Esophagus squamous epithelium (tissue), 5 donors: ENCODE measurements at regions not wholly inside any gene's neighbourhood (a gene's known extent, or its start where the extent isn't known, plus 50 kb on each side); places are given as distances from the start of the nearest gene placed in this dataset.

Experiments used
- DNase-seq: peaks from one replicate; lab custom pipeline; 2025; lab: John Stamatoyannopoulos, UW
- H3K27ac ChIP-seq, 4 donors: fragments of 200-600 bp; sonication (generic); one replicate each; pipeline ENCODE4 v1.5.1; 2016 to 2019; ENCODE audit warnings: mild to moderate bottlenecking in 1 of 4
- H3K27me3 ChIP-seq, 4 donors: fragments of 200-600 bp; sonication (generic); 1 replicate in 3 of 4; 2 replicates in 1 of 4; pipeline versions ENCODE4 v1.5.1 to v1.6.0; 2017 to 2021; ENCODE audit warnings: antibody characterized with exemption in 1 of 4
- H3K36me3 ChIP-seq, 3 donors: fragments of 200-600 bp; sonication (generic); one replicate each; pipeline ENCODE4 v1.5.1; 2016 to 2019
- H3K4me1 ChIP-seq, 3 donors: fragments of 200-600 bp; sonication (generic); one replicate each; pipeline ENCODE4 v1.5.1; 2017 to 2019
- H3K4me3 ChIP-seq, 4 donors: fragments of 200-600 bp; sonication (generic); 1 replicate in 3 of 4; 2 replicates in 1 of 4; pipeline ENCODE4 v1.5.1; 2016 to 2019; ENCODE audit warnings: mild to moderate bottlenecking in 2 of 4, moderate library complexity in 1 of 4
- H3K9me3 ChIP-seq, 3 donors: fragments of 200-600 bp; sonication (generic); one replicate each; pipeline ENCODE4 v1.5.1; 2016 to 2019
- CTCF ChIP-seq, 6 experiments: fragments of 450-650 bp in 4 of 6; fragments of 200-600 bp in 2 of 6; sonication (generic) in 2 of 6; IDR thresholded peaks; one replicate each; pipeline ENCODE4 v1.5.1; 2016 to 2019; ENCODE audit warnings: antibody characterized with exemption in 6 of 6, mild to moderate bottlenecking in 4 of 6, moderate library complexity in 4 of 6
- POLR2A ChIP-seq, 4 donors: fragments of 450-650 bp; IDR thresholded peaks; one replicate each; pipeline ENCODE4 v1.6.1; 2017; ENCODE audit warnings: antibody characterized with exemption in 4 of 4, mild to moderate bottlenecking in 4 of 4, moderate library complexity in 3 of 4
- WGBS, 2 donors: methylation state at CpG; one replicate each; pipeline ENCODE4 v1.1.5; 2018; 5-methylcytosine and 5-hydroxymethylcytosine counted together
- intact Hi-C: fragments of 100-400 bp; cut with DNase I; formaldehyde crosslinking; loops from one replicate; pipeline ENCODE4 v1.15.0; 2022
- donor health status: DM: yes; HTN: yes; CAD: no.

GRCh38 chr7:51539840-51540239 is 223.2 kb upstream of the COBL start:
- no peak for DNase-seq
- no peaks in the 10 kb centered on the region for H3K4me1 ChIP-seq
- no peaks in the 10 kb centered on the region for H3K36me3 ChIP-seq
- H3K27ac ChIP-seq = no peak overlapping the region
- 70 to 80% methylated on average over 3 of the region's 3 CpGs for WGBS, 2 donors
- TF ChIP-seq CTCF (IDR thresholded peaks at IDR 0.05) (no peak), POLR2A (IDR thresholded peaks at IDR 0.05) (no peak)
- peaks cover 0 to 13% (median 3%) of the 10 kb centered on the region in 3 donors for H3K9me3 ChIP-seq
- H3K4me3 ChIP-seq = no peak overlapping the region
- intact Hi-C loops = no loop called here
- H3K27me3 ChIP-seq = no peaks in the 10 kb centered on the region

GRCh38 chr7:51528172-51528571 is 211.6 kb upstream of the COBL start:
- no peak for TF ChIP-seq CTCF (IDR thresholded peaks at IDR 0.05)
- TF ChIP-seq POLR2A (IDR thresholded peaks at IDR 0.05) = no peak
- DNase-seq = no peak
- Histone ChIP-seq H3K27me3 (no peaks in the 10 kb centered on the region), H3K36me3 (no peaks in the 10 kb centered on the region), H3K4me1 (no peaks in the 10 kb centered on the region), H3K4me3 (no peak overlapping the region), H3K9me3 (no peaks in the 10 kb centered on the region), H3K27ac (no peak overlapping the region)
- intact Hi-C loops = no loop called here
- 85% methylated on average over 5 of the region's 5 CpGs; no CpG with 5 or more reads in 1 of the 2 donors for WGBS, 2 donors

- H3K4me1 ChIP-seq = no peaks in the 10 kb centered on the region
- H3K27ac ChIP-seq = no peak overlapping the region
- no peaks in the 10 kb centered on the region for H3K9me3 ChIP-seq
- WGBS, 2 donors = 75% methylated on average over 5 to 6 of the region's 6 CpGs
- no peak for DNase-seq
- H3K4me3 ChIP-seq = no peak overlapping the region
- intact Hi-C loops = no loop called here
- TF ChIP-seq CTCF (IDR thresholded peaks at IDR 0.05) = no peak
- no peak for TF ChIP-seq POLR2A (IDR thresholded peaks at IDR 0.05)
- H3K36me3 ChIP-seq = no peaks in the 10 kb centered on the region
- H3K27me3 ChIP-seq = no peaks in the 10 kb centered on the region
Observed at GRCh38 chr7:51521694-51522312, 205.2 kb upstream of the COBL start.

- Histone ChIP-seq H3K27ac (no peak overlapping the region), H3K4me1 (no peaks in the 10 kb centered on the region), H3K27me3 (no peaks in the 10 kb centered on the region), H3K36me3 (no peaks in the 10 kb centered on the region), H3K4me3 (no peak overlapping the region), H3K9me3 (no peaks in the 10 kb centered on the region)
- TF ChIP-seq CTCF (IDR thresholded peaks at IDR 0.05) (no peak), POLR2A (IDR thresholded peaks at IDR 0.05) (no peak)
- intact Hi-C loops = no loop called here
- 35 to 56% methylated on average over 3 to 6 of the region's 6 CpGs for WGBS, 2 donors
- DNase-seq = no peak
Observed at GRCh38 chr7:51521054-51521453, 204.4 kb upstream of the COBL start.

GRCh38 chr7:51518646-51519045 is 202.0 kb upstream of the COBL start:
- DNase-seq = no peak
- Histone ChIP-seq H3K4me1 (no peaks in the 10 kb centered on the region), H3K27ac (no peak overlapping the region), H3K27me3 (no peaks in the 10 kb centered on the region), H3K9me3 (no peaks in the 10 kb centered on the region), H3K4me3 (no peak overlapping the region), H3K36me3 (no peaks in the 10 kb centered on the region)
- intact Hi-C loops = no loop called here
- TF ChIP-seq POLR2A (IDR thresholded peaks at IDR 0.05) = no peak
- TF ChIP-seq CTCF (IDR thresholded peaks at IDR 0.05) = no peak
- 70 to 74% methylated on average over 4 of the region's 4 CpGs for WGBS, 2 donors
